Chondrocyte (in vitro differentiated cells): ENCODE measurements at regions not wholly inside any gene's neighbourhood (a gene's known extent, or its start where the extent isn't known, plus 50 kb on each side); places are given as distances from the start of the nearest gene placed in this dataset.

ENCODE experiments used
- DNase-seq: peaks from one replicate; pipeline ENCODE4 v3.0.0; 2021; ENCODE audit warnings: mixed read lengths, low spot score
- H3K27ac Mint-ChIP-seq: one replicate; pipeline ENCODE4 v1.8.0; 2021; ENCODE audit warnings: mild to moderate bottlenecking, moderate library complexity, mixed read lengths; ENCODE audit not compliant: unreplicated experiment
- H3K27me3 Mint-ChIP-seq: 2 replicates; pipeline ENCODE4 v1.8.0; 2021; ENCODE audit warnings: low read depth, mixed read lengths
- H3K36me3 Mint-ChIP-seq: 2 replicates; pipeline ENCODE4 v1.8.0; 2021; ENCODE audit warnings: low read depth, mixed read lengths
- H3K4me1 Mint-ChIP-seq: 2 replicates; pipeline ENCODE4 v1.8.0; 2021; ENCODE audit warnings: low read depth, mild to moderate bottlenecking, mixed read lengths
- H3K4me3 Mint-ChIP-seq: one replicate; pipeline ENCODE4 v1.8.0; 2021; ENCODE audit warnings: mild to moderate bottlenecking, moderate library complexity, mixed read lengths; ENCODE audit not compliant: unreplicated experiment
- H3K9me3 Mint-ChIP-seq: 2 replicates; pipeline ENCODE4 v1.8.0; 2021; ENCODE audit warnings: low read depth, mixed read lengths
- TF ChIP-seq, protein P1 (sequence below): fragments of 200-600 bp; sonication (generic); IDR thresholded peaks from 2 replicates; pipeline ENCODE4 v1.5.0; 2021; ENCODE audit warnings: antibody characterized with exemption, mild to moderate bottlenecking, moderate library complexity

DNA sequence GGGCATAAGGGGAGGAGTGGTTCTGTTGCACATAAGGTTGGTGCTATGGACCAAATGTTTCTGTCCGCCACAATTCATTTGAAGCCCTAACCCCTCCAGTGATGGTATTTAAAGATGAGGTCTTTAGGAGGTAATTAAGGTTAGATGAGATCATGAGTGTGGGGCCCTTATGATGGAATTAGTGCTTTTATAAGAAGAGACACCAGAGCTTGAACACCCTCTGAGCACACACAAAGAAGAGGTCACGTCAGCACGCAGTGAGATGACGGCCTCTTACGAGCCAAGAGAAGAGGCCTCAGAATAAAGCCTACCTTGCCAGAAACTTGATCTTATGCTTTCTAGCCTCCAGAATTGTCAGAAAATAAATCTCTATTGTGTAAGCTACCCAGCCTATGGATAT lies 386.4 kb upstream of the CYRIA start:
- no peak overlapping the region for H3K4me3 Mint-ChIP-seq
- H3K9me3 Mint-ChIP-seq = no peaks in the 10 kb centered on the region
- TF ChIP-seq, protein P1, sequence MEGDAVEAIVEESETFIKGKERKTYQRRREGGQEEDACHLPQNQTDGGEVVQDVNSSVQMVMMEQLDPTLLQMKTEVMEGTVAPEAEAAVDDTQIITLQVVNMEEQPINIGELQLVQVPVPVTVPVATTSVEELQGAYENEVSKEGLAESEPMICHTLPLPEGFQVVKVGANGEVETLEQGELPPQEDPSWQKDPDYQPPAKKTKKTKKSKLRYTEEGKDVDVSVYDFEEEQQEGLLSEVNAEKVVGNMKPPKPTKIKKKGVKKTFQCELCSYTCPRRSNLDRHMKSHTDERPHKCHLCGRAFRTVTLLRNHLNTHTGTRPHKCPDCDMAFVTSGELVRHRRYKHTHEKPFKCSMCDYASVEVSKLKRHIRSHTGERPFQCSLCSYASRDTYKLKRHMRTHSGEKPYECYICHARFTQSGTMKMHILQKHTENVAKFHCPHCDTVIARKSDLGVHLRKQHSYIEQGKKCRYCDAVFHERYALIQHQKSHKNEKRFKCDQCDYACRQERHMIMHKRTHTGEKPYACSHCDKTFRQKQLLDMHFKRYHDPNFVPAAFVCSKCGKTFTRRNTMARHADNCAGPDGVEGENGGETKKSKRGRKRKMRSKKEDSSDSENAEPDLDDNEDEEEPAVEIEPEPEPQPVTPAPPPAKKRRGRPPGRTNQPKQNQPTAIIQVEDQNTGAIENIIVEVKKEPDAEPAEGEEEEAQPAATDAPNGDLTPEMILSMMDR = no peak
- H3K4me1 Mint-ChIP-seq = no peaks in the 10 kb centered on the region
- no peak overlapping the region for H3K27ac Mint-ChIP-seq
- H3K27me3 Mint-ChIP-seq = peaks cover 2% of the 10 kb centered on the region
- H3K36me3 Mint-ChIP-seq = no peaks in the 10 kb centered on the region
- DNase-seq = no peak

DNA sequence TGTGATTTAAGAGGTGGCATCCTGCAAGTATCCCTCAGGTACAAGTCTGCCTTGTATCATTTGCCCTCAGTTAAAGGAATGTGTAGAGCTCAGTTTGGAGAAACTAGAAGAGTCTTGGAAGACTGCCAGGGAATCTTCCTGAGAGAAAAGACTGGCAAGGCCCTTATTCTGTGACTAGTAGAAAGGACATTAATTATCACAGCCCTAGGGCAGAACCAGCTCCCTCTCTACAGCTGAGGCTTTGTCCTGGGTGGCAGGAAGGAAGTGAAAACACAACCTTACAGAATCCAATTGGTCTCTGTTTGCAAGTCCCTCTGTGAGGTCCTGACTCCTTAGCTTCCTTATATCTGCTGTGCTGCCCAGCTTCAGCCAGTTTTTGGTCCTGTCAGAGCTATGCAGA lies 385.9 kb upstream of the CYRIA start:
- H3K36me3 Mint-ChIP-seq = no peaks in the 10 kb centered on the region
- no peak overlapping the region for H3K27ac Mint-ChIP-seq
- TF ChIP-seq, protein P1 = no peak
- no peak for DNase-seq
- no peak overlapping the region for H3K4me3 Mint-ChIP-seq
- H3K4me1 Mint-ChIP-seq = no peaks in the 10 kb centered on the region
- H3K9me3 Mint-ChIP-seq = no peaks in the 10 kb centered on the region
- H3K27me3 Mint-ChIP-seq = peaks cover 2% of the 10 kb centered on the region

DNA sequence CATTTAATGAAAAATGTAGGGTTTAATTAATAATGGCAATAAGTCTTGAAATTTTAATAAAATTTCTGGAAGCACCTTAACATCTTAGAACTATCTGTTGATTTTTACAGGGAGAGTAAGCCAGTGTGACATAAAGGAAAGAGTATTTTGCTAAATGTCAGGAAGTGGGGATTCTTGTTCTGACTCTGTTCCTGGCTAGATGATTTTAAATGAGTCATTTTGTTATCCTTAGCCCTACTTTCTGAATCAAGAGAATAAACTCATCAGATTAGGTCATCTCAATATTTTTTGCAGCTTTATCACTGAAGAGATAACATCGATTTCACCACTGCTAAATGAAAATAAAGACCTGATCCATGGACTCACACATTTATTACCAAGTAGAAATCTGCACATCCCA lies 377.5 kb upstream of the CYRIA start:
- no peak for DNase-seq
- no peaks in the 10 kb centered on the region for H3K27me3 Mint-ChIP-seq
- TF ChIP-seq, protein P1 = no peak
- no peak overlapping the region for H3K4me3 Mint-ChIP-seq
- no peak overlapping the region for H3K27ac Mint-ChIP-seq
- H3K9me3 Mint-ChIP-seq = peaks cover 3% of the 10 kb centered on the region
- H3K4me1 Mint-ChIP-seq = no peaks in the 10 kb centered on the region
- no peaks in the 10 kb centered on the region for H3K36me3 Mint-ChIP-seq

GRCh38 chr2:17036361-17036760 lies 370.7 kb upstream of the CYRIA start:
- TF ChIP-seq, protein P1 = no peak
- Mint-ChIP-seq H3K27ac (no peak overlapping the region), H3K4me1 (no peaks in the 10 kb centered on the region), H3K9me3 (peaks cover 5% of the 10 kb centered on the region), H3K4me3 (no peak overlapping the region), H3K36me3 (no peaks in the 10 kb centered on the region), H3K27me3 (peaks cover 4% of the 10 kb centered on the region)
- DNase-seq = no peak

GRCh38 chr2:17035010-17035409 lies 369.4 kb upstream of the CYRIA start:
- TF ChIP-seq, protein P1 = no peak
- H3K4me3 Mint-ChIP-seq = no peak overlapping the region
- peaks cover 5% of the 10 kb centered on the region for H3K9me3 Mint-ChIP-seq
- no peak for DNase-seq
- H3K4me1 Mint-ChIP-seq = no peaks in the 10 kb centered on the region
- H3K27ac Mint-ChIP-seq = no peak overlapping the region
- peaks cover 4% of the 10 kb centered on the region for H3K27me3 Mint-ChIP-seq
- H3K36me3 Mint-ChIP-seq = no peaks in the 10 kb centered on the region
